ENCODE measurements at regions not wholly inside any gene's neighbourhood (a gene's known extent, or its start where the extent isn't known, plus 50 kb on each side); places are given as distances from the start of the nearest gene placed in this dataset.

- no peak for TF ChIP-seq POLR2A (IDR thresholded peaks at IDR 0.05; ENCODE audit: low read depth, low read length)
- no peak for FAIRE-seq
Measured at GRCh38 chr1:218971156-218971555, 202.5 kb upstream of the LYPLAL1 start.

GRCh38 chr1:218980881-218981280, 192.8 kb upstream of the LYPLAL1 start:
- TF ChIP-seq POLR2A (IDR thresholded peaks at IDR 0.05; ENCODE audit: low read depth, low read length): no peak
- FAIRE-seq: no peak
- no peak for DNase-seq (ENCODE audit: insufficient read length, low spot score)

More at GRCh38 chr1:218971156-218971555, 202.5 kb upstream of the LYPLAL1 start:
- no peak for DNase-seq (ENCODE audit: insufficient read length, low spot score)

GRCh38 chr1:218982482-218982881, 191.2 kb upstream of the LYPLAL1 start:
- no peak for FAIRE-seq
- DNase-seq (ENCODE audit: insufficient read length, low spot score): no peak
- TF ChIP-seq POLR2A (IDR thresholded peaks at IDR 0.05; ENCODE audit: low read depth, low read length): no peak

GRCh38 chr1:218983433-218983832, 190.2 kb upstream of the LYPLAL1 start:
- DNase-seq (ENCODE audit: insufficient read length, low spot score) (no peak), FAIRE-seq (no peak)
- TF ChIP-seq POLR2A (IDR thresholded peaks at IDR 0.05; ENCODE audit: low read depth, low read length): no peak

GRCh38 chr1:218983848-218984247, 189.8 kb upstream of the LYPLAL1 start:
- FAIRE-seq: no peak
- no peak for TF ChIP-seq POLR2A (IDR thresholded peaks at IDR 0.05; ENCODE audit: low read depth, low read length)
- no peak for DNase-seq (ENCODE audit: insufficient read length, low spot score)

GRCh38 chr1:218985424-218985984, 188.2 kb upstream of the LYPLAL1 start:
- no peak for TF ChIP-seq POLR2A (IDR thresholded peaks at IDR 0.05; ENCODE audit: low read depth, low read length)
- FAIRE-seq: no peak
- no peak for DNase-seq (ENCODE audit: insufficient read length, low spot score)

GRCh38 chr1:218986816-218987215, 186.9 kb upstream of the LYPLAL1 start:
- DNase-seq (ENCODE audit: insufficient read length, low spot score) (no peak), FAIRE-seq (no peak)
- no peak for TF ChIP-seq POLR2A (IDR thresholded peaks at IDR 0.05; ENCODE audit: low read depth, low read length)

GRCh38 chr1:218990019-218990418, 183.7 kb upstream of the LYPLAL1 start:
- TF ChIP-seq POLR2A (IDR thresholded peaks at IDR 0.05; ENCODE audit: low read depth, low read length): no peak

GRCh38 chr1:218991089-218991488, 182.6 kb upstream of the LYPLAL1 start:
- no peak for TF ChIP-seq POLR2A (IDR thresholded peaks at IDR 0.05; ENCODE audit: low read depth, low read length)
- DNase-seq (ENCODE audit: insufficient read length, low spot score): no peak
- no peak for FAIRE-seq

More at GRCh38 chr1:218990019-218990418, 183.7 kb upstream of the LYPLAL1 start:
- no peak for DNase-seq (ENCODE audit: insufficient read length, low spot score)
- no peak for FAIRE-seq

- FAIRE-seq (no peak), DNase-seq (ENCODE audit: insufficient read length, low spot score) (no peak)
- TF ChIP-seq POLR2A (IDR thresholded peaks at IDR 0.05; ENCODE audit: low read depth, low read length): no peak
Measured at GRCh38 chr1:218994615-218995014, 179.1 kb upstream of the LYPLAL1 start.

- FAIRE-seq: peak; percentile 38
- no peak for DNase-seq (ENCODE audit: insufficient read length, low spot score)
- TF ChIP-seq POLR2A (IDR thresholded peaks at IDR 0.05; ENCODE audit: low read depth, low read length): no peak
Measured at GRCh38 chr1:218995091-218995665, 178.5 kb upstream of the LYPLAL1 start.

- no peak for TF ChIP-seq POLR2A (IDR thresholded peaks at IDR 0.05; ENCODE audit: low read depth, low read length)
- DNase-seq (ENCODE audit: insufficient read length, low spot score) (no peak), FAIRE-seq (no peak)
Measured at GRCh38 chr1:218996362-218996761, 177.3 kb upstream of the LYPLAL1 start.

- TF ChIP-seq POLR2A (IDR thresholded peaks at IDR 0.05; ENCODE audit: low read depth, low read length): no peak
- FAIRE-seq (no peak), DNase-seq (ENCODE audit: insufficient read length, low spot score) (no peak)
Measured at GRCh38 chr1:219000005-219000404, 173.7 kb upstream of the LYPLAL1 start.

- no peak for TF ChIP-seq POLR2A (IDR thresholded peaks at IDR 0.05; ENCODE audit: low read depth, low read length)
- FAIRE-seq (no peak), DNase-seq (ENCODE audit: insufficient read length, low spot score) (no peak)
Measured at GRCh38 chr1:219000631-219001030, 173.0 kb upstream of the LYPLAL1 start.

GRCh38 chr1:219010720-219011119, 163.0 kb upstream of the LYPLAL1 start:
- no peak for FAIRE-seq
- no peak for DNase-seq (ENCODE audit: insufficient read length, low spot score)
- TF ChIP-seq POLR2A (IDR thresholded peaks at IDR 0.05; ENCODE audit: low read depth, low read length): no peak
